ENCODE measurements at regions not wholly inside any gene's neighbourhood (a gene's known extent, or its start where the extent isn't known, plus 50 kb on each side); places are given as distances from the start of the nearest gene placed in this dataset.

- DNase-seq (ENCODE audit: low spot score): no peak
- TF ChIP-seq CTCF (IDR thresholded peaks at IDR 0.05; ENCODE audit: extremely low read depth, missing control alignments): no peak
These were observed 488.1 kb downstream of the NR4A2 start for GRCh38 chr2:155844461-155844860.

DNA sequence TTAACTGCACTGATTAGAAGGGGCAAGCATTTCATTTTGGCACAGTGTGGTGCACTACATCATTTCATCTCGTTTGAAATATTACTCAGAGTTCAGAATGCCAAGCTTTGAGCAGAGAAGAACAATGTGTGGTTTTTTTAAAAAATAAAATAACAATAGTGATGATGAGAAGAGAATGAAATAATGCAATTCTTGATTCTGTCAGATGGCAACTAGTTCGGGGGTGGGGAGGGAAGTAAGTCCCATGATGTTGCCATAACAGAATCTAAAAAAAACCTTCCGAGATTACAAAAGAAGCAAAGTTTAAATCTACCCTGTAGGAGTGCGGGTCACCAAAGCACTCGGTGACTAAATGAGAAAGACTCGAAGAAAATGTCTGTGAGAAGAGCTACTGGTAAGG is 490.4 kb downstream of the NR4A2 start:
- no peak for DNase-seq (ENCODE audit: low spot score)
- TF ChIP-seq CTCF (IDR thresholded peaks at IDR 0.05; ENCODE audit: extremely low read depth, missing control alignments): no peak

DNA sequence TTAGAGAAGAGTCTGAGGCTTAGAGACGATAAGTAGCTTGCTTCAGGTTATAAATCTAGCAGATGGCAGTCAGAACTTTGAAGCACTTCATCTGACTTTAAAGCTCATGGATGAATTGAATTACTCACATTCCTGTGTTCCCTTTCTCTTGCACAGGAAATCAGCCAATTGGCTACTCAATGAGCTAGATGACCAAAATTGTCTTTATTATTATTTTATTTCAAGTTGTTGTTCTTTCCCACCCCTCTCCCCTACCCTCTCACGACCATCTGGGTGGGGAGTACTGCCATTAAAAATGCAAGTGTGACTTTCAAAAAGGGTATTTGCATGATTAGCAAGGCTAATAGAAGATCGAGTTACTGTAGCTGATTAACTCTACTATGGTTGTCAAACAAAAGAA is 491.1 kb downstream of the NR4A2 start:
- TF ChIP-seq CTCF (IDR thresholded peaks at IDR 0.05; ENCODE audit: extremely low read depth, missing control alignments): no peak
- DNase-seq (ENCODE audit: low spot score): no peak

DNA sequence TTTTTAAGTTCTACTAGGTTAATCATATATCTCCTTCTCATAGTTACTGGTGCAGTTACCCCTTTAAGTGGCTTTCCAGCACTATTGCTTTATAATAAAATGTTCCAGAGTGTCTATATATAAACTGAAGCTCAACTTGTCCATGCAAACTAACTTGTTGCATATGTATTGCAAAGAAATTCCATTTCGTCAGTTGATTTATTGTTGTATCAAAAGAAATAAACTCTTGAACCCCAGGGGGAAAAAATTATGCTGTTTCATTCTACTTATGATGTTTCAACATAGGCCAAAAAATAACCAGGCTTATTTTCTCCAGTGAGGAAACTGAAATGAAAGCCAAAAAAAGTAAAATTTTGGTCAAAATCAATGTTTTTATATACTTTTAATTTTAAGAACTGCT is 491.9 kb downstream of the NR4A2 start:
- TF ChIP-seq CTCF (IDR thresholded peaks at IDR 0.05; ENCODE audit: extremely low read depth, missing control alignments): no peak
- no peak for DNase-seq (ENCODE audit: low spot score)

- no peak for DNase-seq (ENCODE audit: low spot score)
- no peak for TF ChIP-seq CTCF (IDR thresholded peaks at IDR 0.05; ENCODE audit: extremely low read depth, missing control alignments)
These were observed 492.5 kb downstream of the NR4A2 start for GRCh38 chr2:155839991-155840390.

- DNase-seq (ENCODE audit: low spot score): no peak
- no peak for TF ChIP-seq CTCF (IDR thresholded peaks at IDR 0.05; ENCODE audit: extremely low read depth, missing control alignments)
These were observed 493.1 kb downstream of the NR4A2 start for GRCh38 chr2:155839436-155839835.

GRCh38 chr2:155836439-155836838 is 496.1 kb downstream of the NR4A2 start:
- no peak for TF ChIP-seq CTCF (IDR thresholded peaks at IDR 0.05; ENCODE audit: extremely low read depth, missing control alignments)
- no peak for DNase-seq (ENCODE audit: low spot score)

Data from GM20000 (cell line).